ENCODE measurements at regions not wholly inside any gene's neighbourhood (a gene's known extent, or its start where the extent isn't known, plus 50 kb on each side); places are given as distances from the start of the nearest gene placed in this dataset.
"Not testable (repeated sequence)": the region's sequence is repeated elsewhere in the genome, so short reads cannot be mapped to it uniquely, and the experiment has no call there.

DNA sequence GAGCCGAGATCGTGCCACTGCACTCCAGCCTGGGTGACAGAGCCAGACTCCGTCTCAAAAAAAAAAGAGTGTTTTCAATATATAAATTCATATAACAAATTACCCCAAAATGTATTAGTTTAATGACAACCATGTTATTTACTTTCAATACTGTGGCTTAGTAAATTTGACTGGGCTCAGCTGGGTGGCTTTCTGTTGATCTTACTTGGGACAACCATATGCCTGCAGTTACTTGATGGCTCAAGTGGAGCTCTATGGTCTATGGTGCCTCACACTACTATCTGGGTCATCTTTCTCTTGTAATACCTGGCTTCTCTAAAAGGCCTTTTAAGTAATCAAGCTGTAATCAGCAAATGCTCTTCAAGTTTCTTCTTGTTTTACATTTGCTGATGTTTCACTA, 341.5 kb upstream of the SPHKAP start:
- no peak for DNase-seq (ENCODE audit: low read depth in 2 of 2)

GRCh38 chr2:228522276-228522675, 340.8 kb upstream of the SPHKAP start:
- no peak for DNase-seq (ENCODE audit: low read depth in 2 of 2)

DNA sequence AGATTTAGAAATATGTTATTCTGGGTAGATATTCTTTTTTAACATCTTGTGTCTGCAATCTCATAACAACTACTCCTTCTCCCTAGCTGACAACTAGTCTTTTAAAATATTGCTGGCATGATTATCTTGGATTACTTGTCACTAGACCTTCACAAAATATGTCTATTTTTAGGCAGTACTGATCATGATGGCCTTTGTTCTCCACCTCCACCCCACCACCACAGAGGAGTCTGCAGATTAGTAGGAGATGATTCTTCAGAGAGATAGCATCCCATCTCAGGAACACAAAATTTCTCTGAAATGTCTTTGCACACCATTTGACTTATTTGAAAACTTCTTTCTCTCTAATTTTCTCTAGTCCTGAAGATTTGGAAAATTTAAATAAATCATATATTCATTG, 338.1 kb upstream of the SPHKAP start:
- DNase-seq (ENCODE audit: low read depth in 2 of 2), result no peak

DNA sequence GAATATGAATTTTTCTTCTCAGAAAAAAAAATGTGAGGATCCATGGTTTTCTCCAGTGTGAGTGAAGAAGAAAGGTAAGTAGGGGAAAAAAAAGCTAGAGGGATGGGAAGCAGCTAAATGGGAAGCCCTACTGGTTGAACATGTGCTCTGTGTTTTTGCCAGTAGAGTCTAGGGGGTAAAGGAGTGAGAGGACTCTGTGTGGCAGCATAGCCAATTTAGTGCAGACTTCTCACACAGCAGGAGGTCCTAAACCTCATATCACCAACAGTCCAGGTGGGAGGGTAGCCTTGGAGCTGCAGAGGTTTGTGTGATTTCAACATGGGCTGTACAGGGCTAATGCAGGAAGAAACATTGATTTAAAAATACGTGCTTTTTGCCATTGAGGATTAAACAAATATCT, 334.5 kb upstream of the SPHKAP start:
- DNase-seq (ENCODE audit: low read depth in 2 of 2), result no peak

DNA sequence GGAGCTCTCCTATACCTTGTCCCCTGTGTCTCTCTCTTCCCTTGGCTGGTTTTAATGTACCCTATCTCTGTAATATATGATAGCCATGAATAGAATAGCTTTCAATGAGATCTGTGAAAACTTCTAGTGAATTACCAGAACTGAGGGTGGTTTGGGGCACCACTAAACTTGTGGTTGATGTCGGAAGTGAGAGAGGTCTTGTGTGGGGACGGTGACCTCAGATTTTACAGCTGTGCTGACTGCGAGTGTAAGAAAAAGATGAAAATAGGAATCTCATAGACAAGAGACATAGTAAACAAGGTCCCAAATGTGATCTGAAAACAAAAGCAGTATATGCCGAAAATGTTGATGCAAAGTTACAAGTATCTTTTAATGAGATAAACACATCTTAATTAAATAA, 332.0 kb upstream of the SPHKAP start:
- DNase-seq (ENCODE audit: low read depth in 2 of 2), result not testable (repeated sequence)

DNA sequence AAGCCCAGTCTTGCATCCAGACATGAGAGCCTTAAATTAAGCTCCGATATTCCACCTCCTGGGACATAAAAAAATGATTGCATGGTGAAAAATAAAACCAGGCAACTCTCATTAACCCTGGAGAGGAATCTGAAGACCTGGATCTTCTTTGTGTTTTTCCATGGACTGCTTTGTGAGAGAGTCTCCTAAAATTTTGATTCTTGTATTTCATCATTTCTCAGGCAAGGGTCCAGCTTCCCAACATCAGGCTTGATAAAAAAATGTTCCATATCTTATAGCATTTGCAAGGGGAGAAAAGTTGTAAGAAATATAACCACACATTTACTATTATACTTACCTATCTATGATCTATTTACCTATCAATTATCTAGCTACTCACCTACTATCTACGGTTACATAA, 327.5 kb upstream of the SPHKAP start:
- no peak for DNase-seq (ENCODE audit: low read depth in 2 of 2)

DNA sequence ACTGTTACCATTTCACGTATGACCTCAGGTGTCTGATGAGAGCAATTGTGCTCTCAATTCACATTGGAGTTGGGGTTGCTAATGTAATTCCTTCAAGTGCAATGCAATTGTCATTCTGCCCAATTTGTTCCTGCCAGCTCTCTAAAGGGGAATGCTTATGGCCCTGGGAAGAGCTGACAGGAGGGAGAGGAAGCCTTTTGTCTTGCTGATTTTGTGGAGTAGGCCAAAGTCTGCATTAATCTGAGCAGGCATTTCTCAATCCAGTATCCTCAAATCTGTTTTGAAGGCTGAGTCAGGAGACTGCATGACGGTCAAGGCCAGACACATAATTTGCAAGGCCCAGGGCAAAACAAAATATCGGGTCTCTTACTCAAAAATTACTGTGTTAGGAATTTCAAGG, 326.4 kb upstream of the SPHKAP start:
- no peak for DNase-seq (ENCODE audit: low read depth in 2 of 2)

DNA sequence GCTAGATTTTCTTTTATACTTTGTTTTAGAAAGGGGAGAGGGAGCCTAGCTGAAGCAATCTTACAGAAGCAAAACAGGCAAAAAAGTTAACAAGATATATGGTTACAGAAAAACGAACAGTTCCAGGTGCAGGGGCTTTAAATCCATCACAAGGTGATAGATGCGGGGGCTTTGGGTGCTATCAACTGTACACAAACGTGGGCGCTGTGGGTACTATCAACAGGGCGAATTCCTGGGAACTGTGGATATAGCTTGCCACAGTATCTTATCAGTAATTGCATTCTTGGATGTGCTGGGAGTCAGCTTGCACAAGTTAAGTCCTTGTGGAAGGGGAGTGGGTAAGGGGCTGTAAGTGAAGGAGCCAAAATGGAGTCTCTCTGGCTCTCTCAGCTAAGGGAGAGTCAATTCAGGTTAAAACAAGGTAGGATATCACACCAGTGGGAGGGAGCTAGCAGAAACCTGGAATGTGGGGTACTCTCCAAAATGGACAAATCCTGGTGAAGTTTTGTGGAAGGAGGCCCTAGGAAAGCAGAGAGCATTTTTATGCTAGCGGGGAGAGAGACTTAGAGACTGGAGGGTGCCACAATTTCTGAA, 325.8 kb upstream of the SPHKAP start:
- DNase-seq (ENCODE audit: low read depth in 2 of 2), result no peak

GRCh38 chr2:228503731-228504130, 322.2 kb upstream of the SPHKAP start:
- no peak for DNase-seq (ENCODE audit: low read depth in 2 of 2)

GRCh38 chr2:228493852-228494251, 312.4 kb upstream of the SPHKAP start:
- DNase-seq (ENCODE audit: low read depth in 2 of 2), result no peak

DNA sequence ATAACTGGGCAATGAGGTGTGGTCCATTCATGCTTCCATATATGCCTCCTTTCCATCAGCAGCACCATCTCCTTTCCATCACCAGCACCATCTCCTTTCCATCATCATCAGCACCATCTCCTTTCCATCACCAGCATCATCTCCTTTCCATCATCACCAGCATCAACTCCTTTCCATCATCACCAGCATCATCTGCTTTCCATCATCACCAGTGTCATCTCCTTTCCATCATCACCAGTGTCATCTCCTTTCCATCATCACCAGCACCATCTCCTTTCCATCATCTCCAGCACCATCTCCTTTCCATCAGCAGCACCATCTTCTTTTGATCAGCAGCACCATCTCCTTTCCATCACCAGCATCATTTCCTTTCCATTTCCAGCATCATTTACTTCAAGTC, 297.5 kb upstream of the SPHKAP start:
- DNase-seq (ENCODE audit: low read depth in 2 of 2), result no peak

DNA sequence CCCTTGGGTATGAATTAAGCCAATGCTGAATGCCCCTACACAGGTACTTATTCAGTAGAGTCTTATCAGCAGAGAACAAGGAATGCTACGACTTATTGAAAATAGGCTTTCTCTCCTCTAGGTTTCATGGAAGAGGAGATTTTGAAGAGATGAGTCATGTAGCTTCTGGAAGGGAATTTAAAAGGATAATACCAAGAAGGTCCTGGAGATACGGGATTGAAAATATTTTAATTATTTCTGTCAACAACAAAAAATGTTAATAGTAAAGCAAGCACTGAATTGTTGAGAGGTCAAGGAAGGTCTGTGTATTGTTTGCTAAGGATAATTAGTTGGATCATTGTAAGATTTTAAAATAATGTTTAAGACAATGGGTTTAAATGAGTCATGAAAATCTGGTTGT, 293.0 kb upstream of the SPHKAP start:
- DNase-seq (ENCODE audit: low read depth in 2 of 2), result no peak

DNA sequence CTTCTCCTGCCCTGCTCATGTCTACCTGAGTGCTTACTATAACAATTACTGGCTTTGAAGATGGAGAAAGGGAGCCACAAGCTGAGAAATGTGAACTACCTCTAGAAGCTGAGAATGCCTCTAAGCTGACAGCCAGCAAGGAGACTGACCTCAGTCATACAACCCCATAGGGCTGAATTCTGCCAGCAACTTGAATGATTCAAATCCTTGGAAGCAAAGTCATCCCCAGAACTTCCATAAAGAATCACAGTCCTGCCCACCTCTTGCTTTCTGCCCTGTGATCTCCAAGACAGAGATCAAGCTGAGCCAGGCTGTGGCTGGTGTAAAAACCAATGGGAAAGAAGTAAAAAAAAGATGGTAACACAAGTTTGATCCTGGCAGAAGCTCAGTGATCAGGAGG, 288.2 kb upstream of the SPHKAP start:
- no peak for DNase-seq (ENCODE audit: low read depth in 2 of 2)

GRCh38 chr2:228466851-228467250, 285.4 kb upstream of the SPHKAP start:
- no peak for DNase-seq (ENCODE audit: low read depth in 2 of 2)

DNA sequence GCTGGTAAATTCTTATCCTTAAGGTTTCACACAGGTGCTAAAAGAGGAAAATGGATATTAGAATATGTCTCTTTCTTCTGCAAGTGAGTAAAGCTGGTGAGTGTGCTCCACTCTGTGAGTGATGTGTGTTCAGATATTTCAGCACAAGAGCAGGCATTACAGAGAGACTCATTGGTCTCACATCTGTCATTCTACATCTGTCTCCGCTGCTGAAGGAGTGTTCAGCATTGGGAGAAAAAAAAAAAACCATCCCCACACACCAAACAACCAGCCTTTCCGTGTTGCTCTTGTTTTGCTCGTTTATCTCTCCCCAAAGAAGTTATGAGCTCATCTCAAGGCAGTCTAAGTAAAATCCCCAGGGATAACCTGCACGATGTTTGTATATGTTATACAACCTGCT, 283.9 kb upstream of the SPHKAP start:
- DNase-seq (ENCODE audit: low read depth in 2 of 2), result no peak

DNA sequence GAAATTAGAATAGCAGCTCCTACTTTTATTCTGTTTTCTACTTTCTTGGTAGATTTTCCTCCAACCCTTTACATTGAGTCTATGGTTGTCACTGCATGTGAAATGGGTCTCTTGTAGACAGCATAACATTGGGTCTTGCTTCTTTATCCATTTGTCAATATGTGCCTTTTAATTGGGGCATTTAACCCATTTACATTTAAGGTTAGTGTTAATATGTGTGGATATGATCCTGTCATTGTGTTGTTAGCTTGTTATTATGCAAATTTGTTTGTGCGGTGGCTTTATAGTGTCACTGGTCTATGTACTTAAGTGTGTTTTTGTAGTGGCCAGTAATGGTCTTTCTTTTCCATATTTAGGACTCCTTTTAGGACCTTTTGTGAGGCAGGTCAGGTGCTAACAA, 276.9 kb upstream of the SPHKAP start:
- no peak for DNase-seq (ENCODE audit: low read depth in 2 of 2)

DNA sequence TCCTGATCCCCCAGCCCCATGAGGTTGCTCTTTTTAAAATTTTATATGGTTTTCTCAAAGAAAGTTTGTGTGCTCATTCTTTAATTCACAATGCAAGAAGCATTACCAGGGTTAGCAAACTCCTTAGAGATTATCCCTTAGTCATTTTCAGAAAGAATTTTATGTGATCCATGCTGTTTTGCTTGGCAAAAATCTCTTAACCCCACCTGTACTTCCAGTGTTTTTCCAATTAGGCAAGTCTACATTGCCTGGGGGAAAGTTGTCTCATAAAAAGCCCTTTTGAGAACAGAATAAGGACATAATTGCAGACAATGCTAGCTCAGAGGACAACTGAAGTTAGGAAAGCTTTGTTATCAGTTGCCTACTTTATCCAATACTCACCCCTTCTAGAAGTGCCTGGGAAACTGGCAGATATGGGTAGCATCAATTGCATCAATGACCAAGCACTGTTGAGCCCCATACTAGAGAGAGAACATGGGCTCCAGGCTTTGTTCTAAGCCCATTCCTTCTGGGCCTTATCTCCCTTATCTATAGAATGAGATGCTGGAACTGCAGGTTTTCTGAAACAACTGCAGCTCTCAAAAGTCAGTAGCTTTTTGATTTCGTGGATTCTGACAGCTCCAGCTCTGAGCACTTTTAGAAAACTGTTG, 265.9 kb upstream of the SPHKAP start:
- no peak for DNase-seq (ENCODE audit: low read depth in 2 of 2)

DNA sequence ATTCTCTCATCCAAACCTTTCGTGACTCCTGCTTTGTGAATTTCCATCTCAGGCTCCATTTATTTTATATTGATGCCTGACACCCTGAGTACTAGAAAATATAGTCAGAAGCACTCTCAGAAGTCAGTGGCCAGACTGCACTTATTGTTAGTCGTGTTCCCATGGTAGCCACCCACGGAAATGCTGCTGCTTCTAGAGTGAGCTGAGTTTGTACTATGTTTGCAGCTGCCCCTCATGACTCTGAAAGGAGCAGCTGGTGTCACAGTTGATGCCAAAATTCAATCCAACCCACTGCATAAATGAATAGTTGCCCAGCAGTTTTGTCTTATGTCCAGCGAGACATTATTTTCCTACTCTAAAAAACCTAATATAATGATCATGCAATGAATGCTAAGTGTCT, 265.2 kb upstream of the SPHKAP start:
- no peak for DNase-seq (ENCODE audit: low read depth in 2 of 2)

DNA sequence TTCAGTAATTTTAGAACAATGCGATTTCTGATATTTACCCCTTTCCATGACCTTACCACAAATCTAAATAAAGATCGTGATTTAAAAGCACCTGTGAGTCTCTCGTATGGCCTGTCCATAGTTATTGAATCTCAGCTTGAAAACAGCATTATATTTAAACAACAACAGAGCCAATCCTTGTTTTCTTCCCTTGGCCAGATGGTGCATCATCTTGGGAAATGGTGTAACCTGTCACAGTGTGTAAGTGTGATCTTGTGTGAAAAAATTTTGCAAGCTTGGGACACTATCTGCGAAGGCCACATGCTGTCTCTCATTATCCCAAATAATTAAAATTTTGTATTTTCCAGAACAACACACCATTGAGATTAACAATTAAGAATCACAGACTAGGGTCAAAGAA, 262.7 kb upstream of the SPHKAP start:
- DNase-seq (ENCODE audit: low read depth in 2 of 2), result no peak

- DNase-seq (ENCODE audit: low read depth in 2 of 2), result no peak
Observed at GRCh38 chr2:228433721-228434120, 252.2 kb upstream of the SPHKAP start.

DNA sequence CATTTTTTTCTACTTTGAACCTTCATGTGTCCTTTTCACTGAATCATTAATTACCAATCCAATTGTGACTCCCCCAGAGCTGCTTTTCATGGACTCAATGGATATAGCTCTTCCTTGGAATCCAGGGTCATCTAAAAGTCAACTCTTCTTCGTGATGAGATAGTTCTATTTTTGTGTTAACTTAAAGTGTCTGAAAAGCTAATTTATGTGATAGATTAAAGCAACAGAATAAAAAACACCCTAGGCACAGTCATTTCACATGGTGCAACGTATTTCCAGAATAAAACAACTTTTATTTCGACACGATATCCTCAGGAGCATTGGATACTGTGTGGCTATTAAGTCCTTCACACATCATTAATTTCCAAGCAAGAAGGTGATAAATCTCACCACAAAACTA, 250.6 kb upstream of the SPHKAP start:
- no peak for DNase-seq (ENCODE audit: low read depth in 2 of 2)

DNA sequence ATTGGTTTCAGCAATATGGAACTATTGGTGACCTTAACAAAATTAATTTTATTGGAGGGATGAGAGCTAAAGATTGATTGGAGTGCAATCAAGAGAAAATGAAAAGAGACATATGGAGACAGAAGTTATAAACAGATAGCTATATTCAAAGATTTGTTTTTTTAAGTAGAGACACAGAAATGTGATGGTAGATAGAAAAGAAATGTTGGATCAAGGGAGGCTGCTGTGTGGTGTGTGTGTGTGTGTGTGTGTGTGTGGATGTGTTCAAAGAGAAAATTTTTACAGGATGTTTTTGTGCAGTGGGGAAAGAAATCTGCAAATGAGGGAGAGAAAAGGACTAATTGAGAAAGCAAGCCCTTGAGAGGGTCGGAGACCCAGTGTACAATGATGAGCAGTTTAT, 249.5 kb upstream of the SPHKAP start:
- no peak for DNase-seq (ENCODE audit: low read depth in 2 of 2)

GRCh38 chr2:228426502-228427216, 245.2 kb upstream of the SPHKAP start:
- no peak for DNase-seq (ENCODE audit: low read depth in 2 of 2)
